Erythroblast (primary cell): ENCODE measurements at regions not wholly inside any gene's neighbourhood (a gene's known extent, or its start where the extent isn't known, plus 50 kb on each side); places are given as distances from the start of the nearest gene placed in this dataset.

ENCODE experiments used
- GATA1 ChIP-seq: IDR thresholded peaks from 2 replicates; pipeline ENCODE4 v1.6.1; 2011; ENCODE audit warnings: low read depth, mild to moderate bottlenecking, control low read depth, low read length, moderate library complexity
- POLR2A ChIP-seq: IDR thresholded peaks from 2 replicates; pipeline ENCODE4 v1.6.1; 2011; ENCODE audit warnings: mild to moderate bottlenecking, low read length

DNA sequence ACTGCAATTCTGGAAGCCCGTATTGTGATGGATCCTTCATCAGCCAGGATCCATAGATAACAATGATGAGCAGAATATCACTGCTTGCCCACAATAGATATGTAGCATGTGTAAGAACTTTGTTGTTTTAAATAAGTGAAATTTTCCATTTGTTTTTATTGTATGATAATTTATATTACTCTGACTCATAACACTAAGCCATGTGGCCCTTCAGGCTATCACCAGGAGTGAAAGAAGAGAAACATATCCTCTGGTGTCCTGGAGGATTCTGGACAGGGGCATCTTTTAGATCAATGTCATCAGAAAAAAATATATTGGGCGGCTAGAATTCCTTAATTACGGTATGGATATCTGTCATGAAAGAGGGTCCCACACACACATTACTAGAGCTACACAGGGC is 167.5 kb downstream of the SLC6A15 start:
- TF ChIP-seq POLR2A (no peak), GATA1 (no peak)
